ENCODE measurements at regions not wholly inside any gene's neighbourhood (a gene's known extent, or its start where the extent isn't known, plus 50 kb on each side); places are given as distances from the start of the nearest gene placed in this dataset.

GRCh38 chr3:68206524-68207117, 552.2 kb upstream of the SUCLG2 start:
- no peaks in the 10 kb centered on the region for H3K4me1 ChIP-seq
- no peaks in the 10 kb centered on the region for H3K9me3 ChIP-seq
- intact Hi-C loops (cut with DNase I; ENCODE audit: low total_unique reads) = no loop called here
- no peak overlapping the region for H3K4me3 ChIP-seq
- no peaks in the 10 kb centered on the region for H3K36me3 ChIP-seq
- TF ChIP-seq CTCF (IDR thresholded peaks at IDR 0.05) = no peak
- no peak for TF ChIP-seq POLR2A (IDR thresholded peaks at IDR 0.05)
- no peak overlapping the region for H3K27ac ChIP-seq
- no peaks in the 10 kb centered on the region for H3K27me3 ChIP-seq
- no peak for DNase-seq

DNA sequence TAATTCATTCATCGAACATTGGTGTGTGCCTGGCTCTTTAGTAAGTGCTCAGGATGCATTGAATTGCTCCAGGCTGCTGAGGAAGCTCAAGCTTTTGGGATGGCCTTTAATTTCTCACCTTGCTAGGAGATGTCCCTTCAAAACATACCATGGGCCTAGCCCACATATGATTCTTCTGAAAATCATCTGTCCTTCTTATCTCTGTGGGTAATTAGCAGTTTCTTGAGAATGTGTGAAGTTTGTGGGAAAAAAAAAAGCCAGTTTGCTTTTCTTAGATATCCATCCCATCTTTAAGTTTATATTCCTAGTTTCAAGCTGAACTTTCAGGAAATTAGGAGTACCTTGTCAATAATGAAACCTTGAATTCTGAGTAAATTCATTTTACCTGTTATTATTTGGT, 532.3 kb upstream of the SUCLG2 start:
- no peak for DNase-seq
- no peaks in the 10 kb centered on the region for H3K4me1 ChIP-seq
- no peak overlapping the region for H3K4me3 ChIP-seq
- no peaks in the 10 kb centered on the region for H3K36me3 ChIP-seq
- no peak overlapping the region for H3K27ac ChIP-seq
- H3K27me3 ChIP-seq = no peaks in the 10 kb centered on the region
- TF ChIP-seq POLR2A (IDR thresholded peaks at IDR 0.05) = no peak
- TF ChIP-seq CTCF (IDR thresholded peaks at IDR 0.05) = no peak
- intact Hi-C loops (cut with DNase I; ENCODE audit: low total_unique reads) = no loop called here
- H3K9me3 ChIP-seq = no peaks in the 10 kb centered on the region

- DNase-seq = no peak
- no peaks in the 10 kb centered on the region for H3K27me3 ChIP-seq
- no peak overlapping the region for H3K27ac ChIP-seq
- TF ChIP-seq POLR2A (IDR thresholded peaks at IDR 0.05) (no peak), CTCF (IDR thresholded peaks at IDR 0.05) (no peak)
- H3K4me1 ChIP-seq = no peaks in the 10 kb centered on the region
- intact Hi-C loops (cut with DNase I; ENCODE audit: low total_unique reads) = no loop called here
- H3K36me3 ChIP-seq = no peaks in the 10 kb centered on the region
- H3K9me3 ChIP-seq = no peaks in the 10 kb centered on the region
- H3K4me3 ChIP-seq = no peak overlapping the region
These were observed 522.2 kb upstream of the SUCLG2 start for GRCh38 chr3:68176600-68176999.

DNA sequence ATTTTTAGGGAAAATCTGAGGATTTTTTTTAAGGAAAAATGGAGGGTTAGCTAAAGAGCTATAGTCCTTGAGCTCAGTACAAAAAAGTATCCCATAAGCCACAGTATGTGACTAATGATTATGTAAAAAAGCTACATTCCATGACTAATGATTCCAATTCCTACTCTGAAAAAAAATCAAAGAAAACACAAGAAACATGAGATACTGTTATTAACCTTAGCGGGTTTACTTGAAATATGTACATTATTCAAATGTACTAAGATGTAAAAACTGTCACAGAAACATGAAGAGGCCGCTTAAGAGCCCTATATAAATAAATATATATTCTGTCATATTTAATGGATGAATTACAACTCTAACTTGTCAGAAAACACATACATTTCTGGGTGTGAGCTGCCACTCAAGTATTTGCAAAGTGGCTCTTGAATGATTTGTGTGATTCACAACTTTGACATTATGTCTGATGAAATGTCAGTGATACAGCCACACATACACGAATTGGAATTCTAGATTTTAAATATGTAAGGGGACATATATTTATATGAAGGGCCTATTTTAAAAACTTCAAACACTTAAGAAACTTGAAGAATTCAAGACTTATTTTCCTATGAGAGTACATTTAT, 518.7 kb upstream of the SUCLG2 start:
- H3K4me1 ChIP-seq = no peaks in the 10 kb centered on the region
- no peak overlapping the region for H3K4me3 ChIP-seq
- DNase-seq = no peak
- TF ChIP-seq POLR2A (IDR thresholded peaks at IDR 0.05) (no peak), CTCF (IDR thresholded peaks at IDR 0.05) (no peak)
- intact Hi-C loops (cut with DNase I; ENCODE audit: low total_unique reads) = no loop called here
- no peaks in the 10 kb centered on the region for H3K9me3 ChIP-seq
- H3K27me3 ChIP-seq = no peaks in the 10 kb centered on the region
- H3K27ac ChIP-seq = no peak overlapping the region
- H3K36me3 ChIP-seq = no peaks in the 10 kb centered on the region

GRCh38 chr3:68172039-68172438, 517.6 kb upstream of the SUCLG2 start:
- DNase-seq = no peak
- Histone ChIP-seq H3K4me1 (no peaks in the 10 kb centered on the region), H3K9me3 (no peaks in the 10 kb centered on the region), H3K27ac (no peak overlapping the region), H3K27me3 (no peaks in the 10 kb centered on the region), H3K36me3 (no peaks in the 10 kb centered on the region), H3K4me3 (no peak overlapping the region)
- TF ChIP-seq POLR2A (IDR thresholded peaks at IDR 0.05) (no peak), CTCF (IDR thresholded peaks at IDR 0.05) (no peak)
- intact Hi-C loops (cut with DNase I; ENCODE audit: low total_unique reads) = no loop called here
